Karpas-422 (cell line): ENCODE measurements at regions not wholly inside any gene's neighbourhood (a gene's known extent, or its start where the extent isn't known, plus 50 kb on each side); places are given as distances from the start of the nearest gene placed in this dataset.

Experiments
- DNase-seq: peaks from one replicate; pipeline ENCODE4 v3.0.0-alpha.2; 2015
- H2AFZ ChIP-seq: fragments of 200-600 bp; sonication (generic); 2 replicates; pipeline ENCODE4 v1.6.1; 2014; ENCODE audit warnings: antibody characterized with exemption, low read length, mixed read lengths
- H3K27ac ChIP-seq: fragments of 200-600 bp; sonication (generic); 2 replicates; pipeline ENCODE4 v1.5.1; 2014; ENCODE audit warnings: mild to moderate bottlenecking, low read length, moderate library complexity
- H3K27me3 ChIP-seq: fragments of 200-600 bp; sonication (generic); 2 replicates; pipeline ENCODE4 v1.6.1; 2014; ENCODE audit warnings: low read length, mixed read lengths
- H3K36me3 ChIP-seq: fragments of 200-600 bp; sonication (generic); 2 replicates; pipeline ENCODE4 v1.6.1; 2014; ENCODE audit warnings: low read length, mixed read lengths; ENCODE audit not compliant: insufficient read depth
- H3K4me1 ChIP-seq: fragments of 200-600 bp; sonication (generic); 2 replicates; pipeline ENCODE4 v1.6.1; 2014; ENCODE audit warnings: mild to moderate bottlenecking, low read length, mixed read lengths
- H3K4me2 ChIP-seq: fragments of 200-600 bp; sonication (generic); 2 replicates; pipeline ENCODE4 v1.6.1; 2014; ENCODE audit warnings: low read length, low read depth, mild to moderate bottlenecking; ENCODE audit not compliant: poor library complexity, severe bottlenecking
- H3K4me3 ChIP-seq: fragments of 200-600 bp; sonication (generic); 2 replicates; pipeline ENCODE4 v1.5.1; 2014; ENCODE audit warnings: mild to moderate bottlenecking, antibody characterized with exemption, low read length, mixed read lengths
- H3K79me2 ChIP-seq: fragments of 200-600 bp; sonication (generic); 2 replicates; pipeline ENCODE4 v1.6.1; 2014; ENCODE audit warnings: mild to moderate bottlenecking, low read length, mixed read lengths
- H3K9ac ChIP-seq: fragments of 200-600 bp; sonication (generic); 2 replicates; pipeline ENCODE4 v1.6.0; 2014; ENCODE audit warnings: low read length
- H3K9me2 ChIP-seq: fragments of 200-600 bp; sonication (generic), shearing (Covaris generic); replicated peaks from 2 replicates; pipeline ENCODE4 v1.6.0; 2014; ENCODE audit warnings: mild to moderate bottlenecking, low read length, moderate library complexity; ENCODE audit not compliant: insufficient read depth
- H3K9me3 ChIP-seq: fragments of 300-700, 200-600 bp; sonication (generic); 2 replicates; pipeline ENCODE4 v1.6.1; 2014; ENCODE audit warnings: low read length, mixed read lengths
- H4K20me1 ChIP-seq: fragments of 200-600 bp; sonication (generic); 2 replicates; pipeline ENCODE4 v1.6.1; 2014; ENCODE audit warnings: mild to moderate bottlenecking, antibody characterized with exemption, low read length, low read depth; ENCODE audit not compliant: insufficient read depth

DNA sequence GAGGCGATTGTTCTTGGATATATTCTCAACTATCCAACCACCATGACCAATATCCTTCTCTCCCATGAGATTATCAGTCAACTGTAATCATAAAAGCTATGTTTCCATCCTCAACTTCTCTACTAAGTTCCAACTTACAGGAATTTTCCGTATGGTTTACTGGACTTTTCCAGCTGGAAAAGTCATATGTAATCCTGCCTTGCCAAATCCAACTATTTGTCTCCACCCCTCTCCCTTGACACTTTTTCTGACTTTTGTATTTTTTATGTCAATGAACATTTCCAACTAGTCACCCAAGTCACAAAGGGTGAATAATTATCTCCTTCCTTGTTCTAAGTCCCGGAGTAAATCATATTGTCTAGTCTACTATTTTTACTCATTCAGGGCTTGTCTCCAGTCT lies 293.1 kb downstream of the USP25 start:
- H2AFZ ChIP-seq: no peak overlapping the region
- no peak overlapping the region for H3K4me2 ChIP-seq
- H3K9ac ChIP-seq: no peak overlapping the region
- DNase-seq: no peak
- H3K9me2 ChIP-seq: no peaks in the 10 kb centered on the region
- H3K4me1 ChIP-seq: no peaks in the 10 kb centered on the region
- H3K27me3 ChIP-seq: no peaks in the 10 kb centered on the region
- no peak overlapping the region for H3K4me3 ChIP-seq
- H3K79me2 ChIP-seq: no peaks in the 10 kb centered on the region
- H4K20me1 ChIP-seq: no peaks in the 10 kb centered on the region
- H3K27ac ChIP-seq: no peak overlapping the region
- H3K9me3 ChIP-seq: no peaks in the 10 kb centered on the region
- H3K36me3 ChIP-seq: no peaks in the 10 kb centered on the region

DNA sequence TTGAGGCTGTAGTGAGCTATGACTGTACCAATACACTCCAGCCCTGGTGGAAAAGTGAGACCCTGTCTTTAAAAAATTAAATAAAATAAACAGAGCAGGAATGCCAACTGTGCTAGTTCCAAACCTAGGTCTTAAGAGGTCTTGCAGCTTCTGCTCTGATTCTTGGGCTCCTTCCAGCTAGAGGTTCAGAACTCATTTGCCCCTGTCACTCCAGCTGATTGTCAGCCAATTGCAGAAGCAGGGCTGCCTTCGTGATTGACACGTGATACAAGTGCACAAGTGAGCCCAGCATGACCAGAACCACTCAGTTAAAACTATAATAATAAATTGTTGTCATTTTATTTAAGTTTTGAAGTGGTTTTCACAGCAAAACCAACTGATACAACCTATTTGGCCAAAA lies 298.4 kb downstream of the USP25 start:
- no peak for DNase-seq
- no peak overlapping the region for H3K27ac ChIP-seq
- H3K9ac ChIP-seq: no peak overlapping the region
- no peaks in the 10 kb centered on the region; the same call in 1 of the 2 replicates for H3K9me2 ChIP-seq
- H3K4me3 ChIP-seq: no peak overlapping the region
- no peaks in the 10 kb centered on the region for H3K4me1 ChIP-seq
- H4K20me1 ChIP-seq: no peaks in the 10 kb centered on the region
- H3K36me3 ChIP-seq: no peaks in the 10 kb centered on the region
- H3K27me3 ChIP-seq: no peaks in the 10 kb centered on the region
- H2AFZ ChIP-seq: no peak overlapping the region
- no peaks in the 10 kb centered on the region for H3K79me2 ChIP-seq
- H3K9me3 ChIP-seq: no peaks in the 10 kb centered on the region
- no peak overlapping the region for H3K4me2 ChIP-seq

DNA sequence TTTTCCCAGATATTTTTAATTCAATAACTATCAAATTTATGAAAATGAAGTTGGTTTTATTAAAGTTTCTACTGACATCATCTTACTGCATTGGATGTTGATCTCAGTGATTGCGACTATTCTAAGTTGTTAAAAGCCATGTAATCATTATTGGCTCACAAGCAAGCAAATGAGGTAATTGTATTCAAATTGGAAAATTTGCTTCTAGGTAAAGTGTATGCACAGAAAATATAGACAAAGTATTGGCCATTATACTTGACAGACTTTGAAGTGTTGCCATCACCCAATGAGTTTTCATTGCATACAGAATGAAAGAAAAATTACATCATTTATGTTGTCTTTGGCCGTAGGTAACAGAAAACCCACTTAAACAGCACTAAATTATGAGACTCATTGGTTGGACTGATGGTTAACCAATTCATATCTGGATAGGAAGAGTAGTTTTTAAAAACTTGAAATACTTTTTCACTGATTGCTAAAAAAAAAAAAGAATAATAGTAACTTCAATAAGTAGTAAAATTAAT lies 299.2 kb downstream of the USP25 start:
- H3K9me3 ChIP-seq: no peaks in the 10 kb centered on the region
- no peaks in the 10 kb centered on the region for H3K4me1 ChIP-seq
- H3K9me2 ChIP-seq: no peaks in the 10 kb centered on the region; the same call in 1 of the 2 replicates
- H4K20me1 ChIP-seq: no peaks in the 10 kb centered on the region
- no peak overlapping the region for H3K9ac ChIP-seq
- DNase-seq: no peak
- H3K4me3 ChIP-seq: no peak overlapping the region
- H3K36me3 ChIP-seq: no peaks in the 10 kb centered on the region
- no peak overlapping the region for H2AFZ ChIP-seq
- H3K4me2 ChIP-seq: no peak overlapping the region
- H3K27ac ChIP-seq: no peak overlapping the region
- no peaks in the 10 kb centered on the region for H3K27me3 ChIP-seq
- H3K79me2 ChIP-seq: no peaks in the 10 kb centered on the region

DNA sequence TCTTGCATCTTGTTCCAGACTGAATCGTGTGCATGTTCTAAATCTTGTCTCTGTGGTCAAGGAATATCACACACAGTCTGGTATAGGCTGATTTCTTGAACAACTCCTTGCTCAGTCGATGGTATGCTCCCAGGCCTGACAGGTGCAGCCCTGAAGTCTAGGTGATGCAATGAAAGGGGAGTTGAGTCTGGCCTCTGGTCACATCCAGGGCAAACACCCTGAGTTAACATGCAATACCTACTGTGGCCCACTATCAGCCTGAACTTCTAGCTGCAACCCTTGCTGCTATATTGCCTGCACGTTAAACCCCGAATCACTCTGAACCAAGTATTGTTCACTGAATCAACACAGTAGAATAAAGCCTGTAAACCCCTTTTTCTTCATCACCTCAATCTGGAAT lies 303.4 kb downstream of the USP25 start:
- no peak overlapping the region for H3K4me3 ChIP-seq
- H3K27ac ChIP-seq: no peak overlapping the region
- no peaks in the 10 kb centered on the region for H3K79me2 ChIP-seq
- H3K27me3 ChIP-seq: no peaks in the 10 kb centered on the region
- H2AFZ ChIP-seq: no peak overlapping the region
- H3K4me2 ChIP-seq: no peak overlapping the region
- H3K9me2 ChIP-seq: no peaks in the 10 kb centered on the region; the same call in 1 of the 2 replicates
- no peaks in the 10 kb centered on the region for H3K36me3 ChIP-seq
- DNase-seq: no peak
- no peaks in the 10 kb centered on the region for H3K4me1 ChIP-seq
- no peaks in the 10 kb centered on the region for H3K9me3 ChIP-seq
- no peak overlapping the region for H3K9ac ChIP-seq
- H4K20me1 ChIP-seq: no peaks in the 10 kb centered on the region

DNA sequence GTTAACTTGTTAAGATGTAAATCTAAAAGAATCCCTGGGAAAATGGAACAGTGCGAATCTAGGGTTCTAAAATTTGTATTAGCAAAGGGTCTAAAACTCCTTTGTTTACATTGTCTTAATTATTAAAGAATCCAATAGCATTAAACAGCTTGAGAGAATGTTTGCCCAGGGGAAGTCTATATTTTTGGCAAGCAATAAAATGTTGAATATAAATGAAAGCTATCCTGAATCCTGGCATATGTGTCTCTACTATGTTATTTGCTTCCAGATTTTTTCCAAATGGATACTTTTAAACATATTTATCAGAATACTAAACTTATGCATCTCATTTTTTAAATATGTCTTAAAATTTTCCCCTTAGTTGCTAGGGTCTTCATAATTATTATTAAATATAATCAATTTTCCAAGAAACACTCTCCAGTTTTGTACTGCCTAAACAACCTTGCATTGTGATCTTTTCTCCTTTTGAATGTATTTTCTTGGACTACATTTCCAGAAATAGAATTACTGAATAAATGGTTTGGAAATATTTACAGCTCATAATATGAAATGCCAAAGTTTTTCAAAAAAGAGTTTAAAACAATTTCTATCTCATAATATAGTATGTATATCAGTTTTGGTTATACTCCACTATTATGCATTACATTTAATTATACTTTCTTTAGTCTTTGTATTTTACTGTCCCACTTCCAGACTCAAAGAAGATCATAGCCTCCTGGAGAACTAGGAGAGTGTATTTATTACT lies 304.8 kb downstream of the USP25 start:
- H3K9ac ChIP-seq: no peak overlapping the region
- no peak overlapping the region for H3K4me2 ChIP-seq
- no peaks in the 10 kb centered on the region for H3K9me3 ChIP-seq
- H3K27ac ChIP-seq: no peak overlapping the region
- H4K20me1 ChIP-seq: no peaks in the 10 kb centered on the region
- no peaks in the 10 kb centered on the region for H3K36me3 ChIP-seq
- H3K27me3 ChIP-seq: no peaks in the 10 kb centered on the region
- DNase-seq: no peak
- H3K9me2 ChIP-seq: no peaks in the 10 kb centered on the region; the same call in 1 of the 2 replicates
- no peaks in the 10 kb centered on the region for H3K4me1 ChIP-seq
- no peak overlapping the region for H3K4me3 ChIP-seq
- H2AFZ ChIP-seq: no peak overlapping the region
- H3K79me2 ChIP-seq: no peaks in the 10 kb centered on the region

DNA sequence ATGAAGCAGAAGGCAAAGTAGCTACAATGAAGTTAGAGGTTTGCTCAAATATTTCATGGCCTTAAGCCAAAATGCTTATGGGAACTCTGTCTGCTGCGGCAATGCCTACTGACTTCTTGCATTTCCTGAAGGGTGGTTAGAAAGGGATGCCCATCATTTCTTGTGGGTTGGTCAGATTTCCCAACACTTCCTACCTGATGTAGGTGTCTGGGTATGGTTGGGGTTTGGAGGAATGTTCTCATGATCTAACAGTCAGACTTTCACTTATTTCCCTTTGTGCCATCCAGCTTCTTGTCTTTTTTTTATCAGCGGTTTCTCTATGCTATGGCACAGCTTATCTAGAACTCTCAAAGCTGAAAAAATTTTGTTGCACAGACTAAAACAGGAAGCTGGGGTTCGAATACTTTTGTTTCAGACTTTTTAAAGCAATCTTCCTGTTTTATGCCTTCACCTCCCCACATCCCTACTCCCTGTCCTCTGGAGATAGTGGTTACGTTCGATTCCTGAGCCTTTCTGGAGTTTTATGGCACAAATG lies 307.7 kb downstream of the USP25 start:
- Histone ChIP-seq H3K9ac (no peak overlapping the region), H4K20me1 (no peaks in the 10 kb centered on the region), H3K4me3 (no peak overlapping the region), H3K79me2 (no peaks in the 10 kb centered on the region), H3K27me3 (no peaks in the 10 kb centered on the region), H3K36me3 (no peaks in the 10 kb centered on the region), H3K9me2 (no peaks in the 10 kb centered on the region), H2AFZ (no peak overlapping the region), H3K27ac (no peak overlapping the region), H3K9me3 (no peaks in the 10 kb centered on the region), H3K4me1 (no peaks in the 10 kb centered on the region), H3K4me2 (no peak overlapping the region)
- no peak for DNase-seq

DNA sequence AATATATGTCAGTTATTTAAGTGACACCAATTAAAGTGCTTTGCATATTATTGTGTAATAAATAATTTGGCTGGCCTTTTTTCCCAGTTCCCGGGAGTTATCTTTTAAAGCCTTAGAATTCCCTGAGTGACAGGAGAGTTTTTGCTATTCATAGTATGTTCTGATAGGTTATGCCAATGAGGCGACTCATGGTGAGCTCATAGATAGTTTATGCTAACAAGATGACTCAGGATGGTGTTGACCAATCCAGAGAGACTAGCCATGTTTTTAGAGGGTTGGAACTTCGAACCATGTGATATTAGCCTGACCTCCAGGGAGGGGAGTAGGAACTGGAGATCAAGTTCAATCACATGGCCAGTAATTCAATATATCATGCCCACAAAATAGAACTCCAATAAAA lies 310.8 kb downstream of the USP25 start:
- H3K4me1 ChIP-seq: no peaks in the 10 kb centered on the region
- H3K4me3 ChIP-seq: no peak overlapping the region
- H4K20me1 ChIP-seq: no peaks in the 10 kb centered on the region
- H3K9me2 ChIP-seq: no peaks in the 10 kb centered on the region
- H3K36me3 ChIP-seq: no peaks in the 10 kb centered on the region
- H3K4me2 ChIP-seq: no peak overlapping the region
- no peaks in the 10 kb centered on the region for H3K79me2 ChIP-seq
- H3K9ac ChIP-seq: no peak overlapping the region
- H2AFZ ChIP-seq: no peak overlapping the region
- no peaks in the 10 kb centered on the region for H3K27me3 ChIP-seq
- no peak overlapping the region for H3K27ac ChIP-seq
- no peaks in the 10 kb centered on the region for H3K9me3 ChIP-seq
- DNase-seq: no peak

DNA sequence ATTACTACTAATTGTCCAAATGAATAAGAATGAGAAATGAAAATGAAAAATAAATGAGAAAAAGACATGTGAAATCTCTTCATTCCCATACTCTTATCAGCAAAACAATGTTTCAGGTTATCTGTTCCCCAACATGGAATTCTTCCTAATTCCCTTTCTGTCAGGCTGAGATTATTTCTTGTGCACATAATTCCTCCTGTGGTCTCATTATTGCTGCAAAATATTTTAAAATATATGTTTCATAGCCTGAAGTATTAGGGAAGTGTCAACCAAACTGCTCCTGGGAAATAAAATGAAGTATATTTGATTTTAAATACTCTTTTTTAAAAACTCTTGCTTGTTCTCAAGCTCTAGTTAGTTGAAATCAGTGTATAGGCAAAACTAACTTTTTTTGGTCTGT lies 314.9 kb downstream of the USP25 start:
- no peak overlapping the region for H2AFZ ChIP-seq
- H3K4me1 ChIP-seq: no peaks in the 10 kb centered on the region
- no peak overlapping the region for H3K4me3 ChIP-seq
- H3K27ac ChIP-seq: no peak overlapping the region
- H3K9me3 ChIP-seq: no peaks in the 10 kb centered on the region
- no peaks in the 10 kb centered on the region for H4K20me1 ChIP-seq
- no peaks in the 10 kb centered on the region for H3K27me3 ChIP-seq
- no peaks in the 10 kb centered on the region for H3K79me2 ChIP-seq
- H3K9me2 ChIP-seq: 0 out of 2 replicates have a peak, but pooled peaks cover 6% of the 10 kb centered on the region
- H3K9ac ChIP-seq: no peak overlapping the region
- no peaks in the 10 kb centered on the region for H3K36me3 ChIP-seq
- H3K4me2 ChIP-seq: no peak overlapping the region
- no peak for DNase-seq
